OCI-LY3 (cell line): ENCODE measurements at regions not wholly inside any gene's neighbourhood (a gene's known extent, or its start where the extent isn't known, plus 50 kb on each side); places are given as distances from the start of the nearest gene placed in this dataset.

Experiments
- H2AFZ ChIP-seq: fragments of 200-600, 300-600 bp; shearing (Covaris generic); 2 replicates; pipeline ENCODE4 v1.6.0; 2014; ENCODE audit warnings: antibody characterized with exemption, low read depth, low read length
- H3K27ac ChIP-seq: fragments of 200-600, 300-600 bp; sonication (generic); 2 replicates; pipeline ENCODE4 v1.5.1; 2014; ENCODE audit warnings: mild to moderate bottlenecking, low read length, moderate library complexity, mixed read lengths
- H3K27me3 ChIP-seq: fragments of 200-600, 300-600 bp; sonication (generic); 2 replicates; pipeline ENCODE4 v1.6.1; 2014; ENCODE audit warnings: low read depth, low read length, mixed read lengths
- H3K36me3 ChIP-seq: fragments of 200-600, 300-600 bp; sonication (generic); replicated peaks from 2 replicates; pipeline ENCODE3; 2014; ENCODE audit warnings: low read depth, low read length, mixed read lengths
- H3K4me1 ChIP-seq: fragments of 300-600, 200-600 bp; sonication (generic); 2 replicates; pipeline ENCODE4 v1.6.1; 2014; ENCODE audit warnings: low read length, mixed read lengths
- H3K4me2 ChIP-seq: fragments of 200-600, 300-600 bp; sonication (generic); 2 replicates; pipeline ENCODE4 v1.6.1; 2014; ENCODE audit warnings: low read length, mixed read lengths
- H3K4me3 ChIP-seq: fragments of 300-600, 200-600 bp; sonication (generic); 2 replicates; pipeline ENCODE4 v1.5.1; 2014; ENCODE audit warnings: antibody characterized with exemption, mild to moderate bottlenecking, low read length, moderate library complexity
- H3K79me2 ChIP-seq: fragments of 300-600, 200-600 bp; shearing (Covaris generic); 2 replicates; pipeline ENCODE4 v1.6.1; 2014; ENCODE audit warnings: mild to moderate bottlenecking, low read length, mixed read lengths
- H3K9ac ChIP-seq: fragments of 300-600, 200-600 bp; shearing (Covaris generic); 2 replicates; pipeline ENCODE4 v1.6.0; 2014; ENCODE audit warnings: mild to moderate bottlenecking, low read length, moderate library complexity
- H3K9me3 ChIP-seq: fragments of 200-600, 300-600 bp; shearing (Covaris generic); 2 replicates; pipeline ENCODE4 v1.6.1; 2014; ENCODE audit warnings: low read length, mixed read lengths; ENCODE audit not compliant: insufficient read depth
- H4K20me1 ChIP-seq: fragments of 200-600, 300-600 bp; sonication (generic); 2 replicates; pipeline ENCODE4 v1.6.1; 2016; ENCODE audit warnings: low read length, mixed read lengths; ENCODE audit not compliant: insufficient read depth
- CTCF ChIP-seq: fragments of 200-600, 300-600 bp; sonication (generic); IDR thresholded peaks from 2 replicates; pipeline ENCODE4 v1.5.1; 2014; ENCODE audit warnings: antibody characterized with exemption, low read length, low read depth
- EZH2phosphoT487 ChIP-seq: fragments of 200-600 bp; shearing (Covaris generic); IDR thresholded peaks from 2 replicates; pipeline ENCODE4 v1.6.1; 2018; ENCODE audit warnings: antibody characterized with exemption, mixed run types, low read depth

GRCh38 chr14:41154143-41154807, 452.4 kb upstream of the LRFN5 start:
- H3K4me3 ChIP-seq, result no peak overlapping the region
- no peak overlapping the region for H3K9ac ChIP-seq
- no peak overlapping the region for H3K27ac ChIP-seq
- no peaks in the 10 kb centered on the region for H3K79me2 ChIP-seq
- no peak overlapping the region for H3K4me2 ChIP-seq
- no peaks in the 10 kb centered on the region for H3K36me3 ChIP-seq
- H3K9me3 ChIP-seq, result no peaks in the 10 kb centered on the region
- no peak for TF ChIP-seq EZH2phosphoT487
- TF ChIP-seq CTCF, result no peak
- no peaks in the 10 kb centered on the region for H3K27me3 ChIP-seq
- H3K4me1 ChIP-seq, result no peaks in the 10 kb centered on the region
- H4K20me1 ChIP-seq, result no peaks in the 10 kb centered on the region
- no peak overlapping the region for H2AFZ ChIP-seq

GRCh38 chr14:41146391-41146790, 460.3 kb upstream of the LRFN5 start:
- Histone ChIP-seq H2AFZ (no peak overlapping the region), H3K79me2 (no peaks in the 10 kb centered on the region), H4K20me1 (no peaks in the 10 kb centered on the region), H3K9me3 (no peaks in the 10 kb centered on the region), H3K9ac (no peak overlapping the region), H3K36me3 (no peaks in the 10 kb centered on the region), H3K4me1 (no peaks in the 10 kb centered on the region), H3K4me2 (no peak overlapping the region), H3K27me3 (no peaks in the 10 kb centered on the region), H3K4me3 (no peak overlapping the region), H3K27ac (no peak overlapping the region)
- no peak for TF ChIP-seq CTCF
- no peak for TF ChIP-seq EZH2phosphoT487

- H3K79me2 ChIP-seq, result no peaks in the 10 kb centered on the region
- no peak overlapping the region for H3K4me3 ChIP-seq
- no peaks in the 10 kb centered on the region for H3K4me1 ChIP-seq
- TF ChIP-seq CTCF (no peak), EZH2phosphoT487 (no peak)
- H4K20me1 ChIP-seq, result no peaks in the 10 kb centered on the region
- no peak overlapping the region for H3K9ac ChIP-seq
- no peak overlapping the region for H2AFZ ChIP-seq
- no peaks in the 10 kb centered on the region for H3K9me3 ChIP-seq
- no peak overlapping the region for H3K27ac ChIP-seq
- H3K4me2 ChIP-seq, result no peak overlapping the region
- no peaks in the 10 kb centered on the region for H3K36me3 ChIP-seq
- no peaks in the 10 kb centered on the region for H3K27me3 ChIP-seq
Observed at GRCh38 chr14:41144370-41144769, 462.3 kb upstream of the LRFN5 start.

- Histone ChIP-seq H3K27ac (no peak overlapping the region), H4K20me1 (no peaks in the 10 kb centered on the region), H3K36me3 (no peaks in the 10 kb centered on the region), H3K9ac (no peak overlapping the region), H3K4me2 (no peak overlapping the region), H3K9me3 (no peaks in the 10 kb centered on the region), H3K27me3 (no peaks in the 10 kb centered on the region), H3K4me3 (no peak overlapping the region), H2AFZ (no peak overlapping the region), H3K79me2 (no peaks in the 10 kb centered on the region), H3K4me1 (no peaks in the 10 kb centered on the region)
- TF ChIP-seq EZH2phosphoT487, result no peak
- TF ChIP-seq CTCF, result no peak
Observed at GRCh38 chr14:41137741-41138140, 468.9 kb upstream of the LRFN5 start.
